HG02938 (cell line): ENCODE measurements at regions not wholly inside any gene's neighbourhood (a gene's known extent, or its start where the extent isn't known, plus 50 kb on each side); places are given as distances from the start of the nearest gene placed in this dataset.
"Not testable (repeated sequence)": the region's sequence is repeated elsewhere in the genome, so short reads cannot be mapped to it uniquely, and the experiment has no call there.

Experiments
- ATAC-seq: cut with Tn5 transposase; IDR thresholded peaks from one replicate; pipeline ENCODE4 v1.9.1; 2021; ENCODE audit warnings: mild to moderate bottlenecking, moderate library complexity; ENCODE audit not compliant: unreplicated experiment

DNA sequence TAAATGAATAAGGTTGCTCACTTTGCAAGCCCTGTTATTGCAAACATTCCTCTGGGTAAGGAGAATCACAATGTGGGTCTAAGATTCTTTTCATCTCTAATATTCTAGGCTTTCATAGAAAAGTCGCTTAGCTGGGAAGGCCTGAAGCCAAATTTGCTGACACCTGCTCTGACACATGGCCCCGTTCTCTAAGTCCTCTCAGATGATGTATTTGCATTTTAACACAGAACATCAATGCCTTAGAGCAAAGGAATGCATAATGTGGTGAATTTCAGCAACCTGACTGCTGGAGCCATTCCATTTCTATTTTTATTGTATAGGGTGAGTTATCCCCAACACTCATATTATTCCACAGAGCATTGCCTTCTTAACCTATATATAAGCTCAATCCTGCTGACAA lies 682.1 kb upstream of the NRP1 start:
- no peak for ATAC-seq

DNA sequence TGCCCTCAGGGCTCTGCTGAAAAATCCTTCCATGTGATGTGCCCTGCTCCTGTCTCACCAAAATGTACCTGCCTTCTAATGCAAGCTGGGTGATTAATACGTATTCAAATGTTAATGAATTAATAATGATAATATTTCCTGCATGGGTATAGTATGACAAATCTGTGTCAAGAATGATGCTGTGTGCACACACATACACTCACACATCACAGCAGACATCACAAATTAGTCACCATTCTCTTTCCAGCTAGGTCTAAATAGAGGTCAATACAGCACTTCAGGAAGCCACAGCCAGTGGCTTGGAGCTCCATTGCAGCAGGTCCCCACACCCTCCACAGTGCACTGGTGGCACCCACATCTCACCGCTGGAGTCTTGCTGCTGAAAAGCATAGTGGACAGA lies 681.2 kb upstream of the NRP1 start:
- ATAC-seq = no peak

DNA sequence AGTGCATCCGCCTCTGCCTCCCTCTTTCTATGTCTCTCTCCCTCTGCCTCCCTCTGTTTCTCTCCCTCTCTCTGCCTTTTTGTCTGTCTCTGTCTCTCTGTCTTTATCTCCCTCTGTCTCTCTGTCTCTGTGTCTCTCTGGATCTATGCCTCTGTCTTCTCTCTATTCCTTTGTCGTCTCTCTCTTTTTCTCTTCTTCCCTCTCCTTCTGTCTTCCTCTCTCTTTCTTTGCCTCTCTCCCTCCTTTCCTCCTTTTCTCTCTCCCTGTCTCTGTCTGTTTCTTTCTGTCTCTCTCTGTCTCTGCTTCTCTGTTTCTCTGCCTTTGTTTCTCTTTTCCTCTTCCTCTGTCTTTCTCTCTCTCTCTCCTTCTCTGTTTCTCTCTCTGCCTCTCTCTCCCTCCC lies 678.8 kb upstream of the NRP1 start:
- ATAC-seq = no peak

DNA sequence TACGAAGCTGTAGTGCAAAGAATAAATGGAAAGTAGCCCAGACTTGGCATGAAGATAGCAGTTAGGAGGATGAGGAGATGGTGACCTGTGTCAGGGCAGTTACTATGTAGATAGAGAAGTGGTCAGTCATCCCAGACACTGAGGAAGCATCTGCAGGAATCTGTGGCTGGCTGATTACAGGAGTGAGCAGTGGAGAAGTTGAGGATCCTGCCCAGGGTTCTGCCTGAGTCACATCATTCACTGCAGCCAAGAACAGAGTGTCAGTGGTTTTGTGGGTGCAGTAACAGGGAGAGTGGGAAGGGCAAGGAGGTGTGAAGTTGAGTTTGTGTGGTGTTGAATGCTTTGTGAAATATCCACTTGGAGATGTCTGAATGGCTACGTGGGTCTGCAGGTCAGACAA lies 676.4 kb upstream of the NRP1 start:
- ATAC-seq = no peak

DNA sequence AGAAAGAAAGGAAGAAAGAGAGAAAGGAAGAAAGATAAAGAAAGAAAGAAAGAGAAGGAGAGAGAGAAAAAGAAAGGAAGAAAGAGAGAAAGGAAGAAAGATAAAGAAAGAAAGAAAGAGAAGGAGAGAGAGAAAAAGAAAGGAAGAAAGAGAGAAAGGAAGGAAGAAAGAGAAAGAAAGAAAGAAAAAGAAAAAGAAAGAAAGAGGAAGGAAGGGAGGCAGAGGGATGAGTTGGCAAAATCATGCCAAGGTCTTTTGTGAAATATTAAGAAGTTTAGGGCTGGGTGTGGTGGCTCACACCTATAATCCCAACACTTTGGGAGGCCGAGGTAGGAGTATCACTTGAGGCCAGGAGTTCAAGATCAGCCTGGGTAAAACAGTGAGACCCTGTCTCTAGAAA lies 675.8 kb upstream of the NRP1 start:
- not testable (repeated sequence) for ATAC-seq

DNA sequence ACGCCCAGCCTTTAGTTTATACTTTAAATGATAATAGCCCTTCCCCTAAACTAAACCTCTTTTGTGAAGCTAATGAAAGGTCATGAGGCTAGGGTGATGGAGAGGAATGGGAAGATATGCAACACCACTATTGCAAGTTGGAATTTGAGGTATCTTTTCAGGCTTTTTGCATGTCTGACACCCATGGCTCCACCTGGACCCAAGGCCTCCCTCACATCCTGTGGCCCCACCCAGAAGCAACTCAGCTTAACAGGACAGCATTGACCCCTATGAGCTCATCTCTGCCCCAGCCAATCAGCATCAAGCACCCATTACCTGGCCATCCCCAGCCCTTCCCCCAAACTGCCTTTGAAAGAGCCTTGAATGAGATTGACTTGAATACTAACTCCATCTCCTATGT lies 674.2 kb upstream of the NRP1 start:
- ATAC-seq = no peak

DNA sequence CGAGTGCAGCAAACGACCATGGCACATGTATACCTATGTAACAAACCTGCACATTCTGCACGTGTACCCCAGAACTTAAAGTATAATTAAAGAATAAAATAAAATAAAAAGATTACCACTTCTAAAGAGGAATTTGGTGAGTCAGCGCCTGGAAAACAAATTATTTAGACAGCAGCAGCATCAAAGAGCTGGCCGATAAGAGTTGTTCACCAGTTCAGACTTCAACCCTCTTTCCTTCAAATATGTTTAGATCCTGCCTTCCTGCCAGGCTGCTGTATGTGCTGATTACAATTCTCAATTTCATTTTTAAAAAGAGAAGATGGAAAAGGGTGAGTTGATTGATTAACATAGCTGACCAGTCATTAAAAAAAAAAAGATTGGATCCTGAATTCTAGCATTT lies 672.0 kb upstream of the NRP1 start:
- no peak for ATAC-seq

DNA sequence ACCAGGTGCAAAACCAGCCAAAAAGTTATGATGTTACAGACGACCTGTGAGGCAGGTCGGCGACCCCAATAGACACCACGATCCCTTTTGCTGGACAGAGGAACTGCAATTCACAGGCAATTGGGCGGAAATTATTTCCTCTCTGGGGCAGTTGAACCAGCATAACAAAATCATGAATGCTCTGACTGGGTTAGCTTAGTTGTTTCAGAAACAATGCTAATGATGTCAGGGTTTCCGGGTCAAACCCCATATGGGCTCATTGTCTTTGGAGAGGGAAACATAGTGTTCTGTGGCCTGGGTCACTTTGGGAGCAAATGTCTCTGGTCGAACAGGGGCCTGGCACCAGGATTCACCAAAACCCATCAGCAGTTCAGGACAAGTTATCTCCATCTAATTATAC lies 669.1 kb upstream of the NRP1 start:
- no peak for ATAC-seq

DNA sequence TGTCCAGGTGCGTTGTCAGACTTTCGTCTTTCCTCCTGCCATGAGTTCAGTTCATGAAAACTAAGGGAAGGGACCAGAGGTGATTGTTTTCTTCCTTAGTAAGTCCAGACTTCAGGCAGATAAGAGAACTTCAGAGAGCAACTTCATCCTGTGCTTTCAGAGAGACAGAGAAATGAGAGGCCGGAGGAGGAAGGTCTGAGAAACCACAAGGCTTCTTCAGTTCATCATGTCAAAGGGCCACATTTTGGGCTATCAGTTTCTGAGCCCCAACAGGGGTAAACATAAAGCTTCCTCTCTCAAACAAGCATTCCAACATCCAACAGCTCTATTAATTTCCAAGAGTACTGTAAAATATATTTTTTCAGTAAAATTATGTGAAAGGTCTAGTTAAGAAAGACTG lies 668.4 kb upstream of the NRP1 start:
- no peak for ATAC-seq

DNA sequence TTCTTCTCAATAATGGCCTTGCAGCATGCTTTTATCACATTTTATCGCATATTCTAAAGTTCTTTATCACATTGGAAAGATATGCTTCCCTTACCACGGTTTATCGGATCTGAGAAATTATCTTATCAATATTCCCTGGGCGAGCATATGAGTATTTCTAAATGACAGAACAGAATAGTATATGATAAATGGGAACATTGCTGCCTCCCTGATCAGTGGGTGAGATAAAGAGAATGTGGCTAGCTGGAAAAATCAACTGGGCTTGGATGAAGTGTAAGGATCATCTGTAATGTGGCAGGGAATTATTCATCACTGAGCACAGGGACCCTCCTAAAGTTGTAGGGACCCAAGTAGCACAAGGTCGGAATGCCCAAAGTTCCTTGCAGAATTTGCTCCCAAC lies 667.4 kb upstream of the NRP1 start:
- no peak for ATAC-seq

DNA sequence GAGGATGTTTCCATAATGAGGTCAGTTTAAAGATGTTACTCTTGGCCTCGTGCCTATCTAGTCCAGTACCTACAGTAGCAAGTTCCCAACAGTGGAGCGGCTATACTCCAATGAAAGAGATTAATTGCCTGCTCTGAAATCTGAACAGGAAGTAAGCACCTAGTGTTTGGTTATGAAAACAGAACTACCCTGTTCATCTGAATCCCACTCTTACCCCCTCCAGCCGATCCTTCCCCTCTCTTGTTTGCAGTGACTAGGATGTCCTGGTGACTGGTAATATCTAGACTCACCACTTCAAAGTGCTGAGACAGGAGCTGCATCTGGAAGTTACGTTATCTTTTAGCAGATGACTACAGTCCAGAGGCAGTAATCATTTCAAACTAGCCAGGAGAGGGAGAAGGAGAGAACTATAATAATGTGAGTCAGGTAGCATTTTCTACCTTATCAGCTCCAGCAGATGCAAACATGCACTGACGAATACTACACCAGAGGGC lies 666.7 kb upstream of the NRP1 start:
- no peak for ATAC-seq

DNA sequence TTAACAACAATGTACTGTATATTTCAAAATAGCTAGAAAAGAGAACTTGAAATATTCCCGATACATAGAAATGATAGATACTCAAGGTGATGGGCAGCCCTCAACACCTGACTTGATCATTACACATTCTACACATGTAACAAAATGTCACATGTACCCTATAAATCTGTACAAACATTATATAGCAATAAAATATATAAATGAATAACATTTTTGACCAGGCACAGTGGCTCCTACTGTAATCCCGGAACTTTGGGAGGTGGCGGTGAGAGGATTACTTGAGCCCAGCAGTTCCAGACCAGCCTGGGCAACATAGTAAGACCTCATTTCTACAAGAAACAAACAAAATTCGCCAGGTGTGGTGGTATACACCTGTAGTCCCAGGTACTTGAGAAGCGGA lies 659.5 kb upstream of the NRP1 start:
- no peak for ATAC-seq

DNA sequence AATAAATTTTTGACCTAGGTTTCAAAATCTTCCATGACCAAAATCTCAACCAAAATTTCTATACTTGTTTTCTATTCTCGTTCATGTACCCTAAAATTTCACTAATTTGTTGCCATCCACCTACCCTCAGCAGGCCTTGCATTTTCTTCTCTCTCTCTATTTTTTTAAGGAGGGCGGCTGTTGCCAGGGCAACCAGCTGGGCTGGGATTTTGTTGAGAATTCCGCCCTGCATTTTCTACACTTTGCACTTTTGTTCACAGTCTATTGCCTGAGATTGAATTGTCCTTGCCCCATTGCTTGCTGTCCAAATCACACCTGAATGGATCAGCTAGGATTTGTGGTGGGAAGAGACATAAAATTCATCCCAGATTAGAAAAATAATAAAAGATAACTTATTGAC lies 657.5 kb upstream of the NRP1 start:
- ATAC-seq = no peak

DNA sequence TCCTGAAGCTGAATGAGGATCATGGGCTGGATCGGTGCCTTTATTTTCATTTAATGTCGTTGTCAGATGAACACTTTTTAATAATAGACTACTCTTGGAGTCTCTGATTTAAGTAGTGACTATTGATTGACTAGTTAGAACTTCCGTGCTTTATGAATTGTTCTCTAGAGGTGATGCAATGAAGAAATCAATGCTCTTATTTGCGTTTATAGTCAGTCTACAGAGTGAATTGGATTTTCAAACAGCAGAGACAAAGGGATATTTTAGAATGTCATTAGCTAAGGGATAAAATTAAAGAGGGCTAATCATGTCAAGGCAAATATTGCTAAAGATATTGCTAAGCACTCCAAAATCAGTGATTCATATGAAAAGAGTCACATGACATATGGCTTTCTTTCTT lies 652.0 kb upstream of the NRP1 start:
- no peak for ATAC-seq

DNA sequence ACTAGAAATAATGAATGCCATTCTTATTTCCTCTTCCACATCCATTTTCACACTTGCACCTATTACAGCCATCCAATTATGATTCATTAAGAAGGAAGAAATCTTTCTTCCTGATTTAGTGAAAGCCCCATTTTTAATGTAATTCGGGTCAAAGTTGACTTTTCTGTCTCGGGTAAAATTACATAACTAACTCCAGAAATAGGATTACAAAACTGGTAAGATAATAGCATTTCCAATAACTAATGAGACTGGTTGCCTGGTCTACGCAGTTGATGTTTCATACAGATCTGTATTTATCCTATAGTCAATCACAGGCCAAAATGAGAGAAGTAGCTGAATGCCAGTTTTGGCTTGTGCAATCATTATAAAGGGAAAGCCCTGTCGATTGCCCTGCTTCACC lies 651.5 kb upstream of the NRP1 start:
- no peak for ATAC-seq

DNA sequence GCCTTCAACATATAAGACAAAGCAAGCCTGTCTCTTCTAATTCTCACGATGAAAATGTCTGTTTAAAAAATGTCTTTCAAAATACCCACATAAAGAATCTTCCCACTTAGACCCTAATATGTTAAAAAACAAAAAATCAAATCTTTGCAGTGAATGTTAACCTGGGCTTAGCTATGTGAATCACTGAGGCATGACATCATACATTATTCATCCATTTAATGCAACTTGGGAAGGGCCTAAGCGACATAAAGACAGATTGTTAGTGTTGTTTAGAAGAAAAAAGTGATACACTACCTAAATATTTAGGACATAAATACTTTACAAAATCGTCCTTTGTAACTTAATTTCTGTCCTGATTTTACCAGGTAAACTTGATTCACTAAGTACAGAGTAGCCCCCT lies 648.5 kb upstream of the NRP1 start:
- ATAC-seq = no peak

DNA sequence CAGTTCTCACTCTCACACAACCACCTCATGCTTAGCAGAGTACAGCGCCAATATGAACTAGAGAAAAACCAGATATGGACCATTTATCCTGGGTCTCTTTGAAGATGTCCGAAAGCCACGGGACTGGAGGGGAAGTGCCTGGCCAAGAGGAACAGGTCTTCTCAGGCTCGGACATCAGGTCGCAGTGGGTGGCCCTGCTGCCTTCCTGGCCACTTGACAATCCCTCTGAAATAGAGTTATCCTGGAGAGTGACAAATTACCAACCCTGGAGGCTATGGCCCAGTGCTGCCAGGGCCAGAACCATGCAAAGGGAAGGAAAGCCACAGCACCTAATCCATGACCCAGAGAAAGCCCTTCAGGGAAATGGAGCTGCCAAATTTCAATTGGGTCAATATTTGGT lies 646.8 kb upstream of the NRP1 start:
- no peak for ATAC-seq

DNA sequence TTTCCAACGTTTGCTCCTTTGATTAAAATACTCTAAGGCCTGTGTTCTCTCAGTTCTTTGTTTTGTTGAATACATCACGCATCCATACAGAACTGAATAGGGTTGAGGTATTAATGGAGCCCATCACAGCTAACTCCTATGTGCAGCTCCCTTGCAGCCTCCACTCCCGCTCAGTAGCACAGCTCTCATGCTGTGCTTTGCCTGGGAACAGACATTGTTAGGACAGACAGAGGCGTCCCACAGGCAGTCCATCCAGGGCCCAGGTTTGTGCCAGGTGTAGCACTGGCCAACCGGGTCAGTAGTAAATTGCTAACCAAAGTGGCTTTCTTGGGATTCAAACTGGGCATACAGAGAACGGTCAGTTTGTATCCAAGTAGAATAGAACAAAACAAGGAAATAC lies 644.7 kb upstream of the NRP1 start:
- no peak for ATAC-seq

DNA sequence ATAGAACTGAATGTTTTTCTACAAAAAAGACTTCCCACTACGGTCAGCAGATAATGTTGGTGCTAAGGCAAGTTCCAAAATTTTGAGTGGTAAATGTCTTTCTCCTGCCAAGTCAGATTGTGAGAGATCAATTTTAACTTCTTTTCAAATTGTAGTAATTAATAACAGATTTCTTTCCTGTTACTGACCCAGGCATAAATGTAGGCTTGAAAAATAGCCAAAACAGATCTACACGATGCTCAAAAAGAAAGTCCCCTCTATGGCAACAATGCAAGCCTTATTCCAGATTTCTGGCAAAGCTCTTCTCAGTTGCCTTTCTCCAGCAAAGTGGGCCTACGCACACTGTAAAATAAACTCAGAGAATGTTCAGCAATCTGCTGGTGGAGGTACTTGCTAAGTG lies 641.0 kb upstream of the NRP1 start:
- ATAC-seq = no peak

DNA sequence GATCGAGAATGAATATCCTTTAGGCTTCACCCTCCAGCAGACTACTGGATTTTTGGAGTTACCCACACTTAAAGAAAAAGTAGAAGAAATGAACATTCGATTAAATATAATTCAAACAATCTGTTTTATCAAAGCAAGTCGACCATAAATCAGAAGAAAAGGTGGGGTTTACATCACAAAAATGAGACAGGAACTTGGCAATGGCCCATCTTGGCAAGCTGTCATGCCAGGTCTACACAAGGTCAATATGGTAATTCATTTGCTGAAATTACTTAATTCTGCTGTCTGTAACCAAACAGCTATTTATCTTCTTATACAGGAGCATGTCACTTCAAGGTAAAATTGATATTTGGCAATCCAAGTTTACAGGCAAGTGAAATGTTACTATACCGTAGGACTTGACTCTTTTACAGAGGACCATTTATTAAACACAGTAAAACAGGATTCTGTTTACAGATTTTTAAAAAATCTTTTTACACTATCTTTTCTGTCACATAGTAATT lies 640.6 kb upstream of the NRP1 start:
- ATAC-seq = no peak

DNA sequence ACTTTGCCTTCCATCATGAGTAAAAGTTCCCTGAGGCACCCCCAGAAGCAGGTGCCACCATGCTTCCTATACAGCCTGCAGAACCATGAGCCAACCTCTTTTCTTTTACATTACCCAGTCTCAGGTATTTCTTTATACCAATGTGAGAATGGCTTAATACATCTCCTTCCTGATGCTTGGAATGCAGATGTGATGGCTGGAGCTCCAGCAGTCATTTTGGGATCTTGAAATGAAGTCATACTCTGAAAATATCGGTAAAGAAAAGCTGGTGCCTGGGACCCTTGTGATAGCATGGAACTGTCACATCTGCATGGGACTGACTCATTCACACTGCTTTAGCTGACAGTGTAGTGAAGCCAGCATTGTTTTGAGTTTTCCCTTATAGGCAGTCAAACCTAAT lies 634.5 kb upstream of the NRP1 start:
- no peak for ATAC-seq

DNA sequence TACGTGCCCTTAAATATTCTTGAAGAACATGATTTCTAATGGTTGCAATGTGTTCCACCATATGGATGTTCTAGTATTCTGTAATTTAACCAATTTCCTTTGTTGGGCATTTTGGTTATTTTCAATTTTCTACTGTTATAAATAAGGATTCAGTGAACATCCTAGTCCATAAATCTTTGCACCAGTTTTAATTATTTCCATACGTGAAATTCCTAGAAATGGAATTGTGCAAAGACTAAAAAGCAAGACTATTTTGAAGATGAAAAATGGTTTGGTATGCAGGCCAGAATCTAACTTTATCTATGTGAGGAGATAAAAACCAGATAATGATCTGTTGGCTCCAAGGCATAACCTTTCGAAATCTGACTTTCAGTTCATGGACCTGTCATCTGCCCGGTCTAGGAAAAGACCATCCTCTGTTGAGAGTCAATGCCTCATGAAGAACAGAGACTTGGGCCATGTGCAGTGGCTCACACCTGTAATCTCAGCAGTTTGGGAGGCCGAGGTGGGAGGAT lies 633.2 kb upstream of the NRP1 start:
- ATAC-seq = no peak

DNA sequence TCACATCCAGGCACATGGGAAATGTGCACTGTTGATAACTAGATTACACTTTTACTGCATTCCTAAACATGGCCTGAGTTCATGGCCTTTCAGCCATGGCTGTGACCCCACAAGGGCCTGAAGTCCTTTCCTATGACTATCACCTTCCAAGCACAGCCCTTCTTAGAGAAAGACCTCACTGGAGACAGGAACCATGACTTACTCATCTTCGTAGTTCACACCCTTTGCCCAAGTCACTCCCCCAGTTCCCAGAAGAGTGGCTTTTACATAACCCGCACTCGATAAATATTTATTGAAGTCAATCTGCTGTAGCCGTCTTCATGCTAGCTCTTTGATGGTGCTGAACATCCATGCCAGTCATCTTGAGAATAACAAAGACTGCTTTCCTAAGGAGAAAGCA lies 632.5 kb upstream of the NRP1 start:
- ATAC-seq = no peak
